ENCODE measurements at regions not wholly inside any gene's neighbourhood (a gene's known extent, or its start where the extent isn't known, plus 50 kb on each side); places are given as distances from the start of the nearest gene placed in this dataset.

DNA sequence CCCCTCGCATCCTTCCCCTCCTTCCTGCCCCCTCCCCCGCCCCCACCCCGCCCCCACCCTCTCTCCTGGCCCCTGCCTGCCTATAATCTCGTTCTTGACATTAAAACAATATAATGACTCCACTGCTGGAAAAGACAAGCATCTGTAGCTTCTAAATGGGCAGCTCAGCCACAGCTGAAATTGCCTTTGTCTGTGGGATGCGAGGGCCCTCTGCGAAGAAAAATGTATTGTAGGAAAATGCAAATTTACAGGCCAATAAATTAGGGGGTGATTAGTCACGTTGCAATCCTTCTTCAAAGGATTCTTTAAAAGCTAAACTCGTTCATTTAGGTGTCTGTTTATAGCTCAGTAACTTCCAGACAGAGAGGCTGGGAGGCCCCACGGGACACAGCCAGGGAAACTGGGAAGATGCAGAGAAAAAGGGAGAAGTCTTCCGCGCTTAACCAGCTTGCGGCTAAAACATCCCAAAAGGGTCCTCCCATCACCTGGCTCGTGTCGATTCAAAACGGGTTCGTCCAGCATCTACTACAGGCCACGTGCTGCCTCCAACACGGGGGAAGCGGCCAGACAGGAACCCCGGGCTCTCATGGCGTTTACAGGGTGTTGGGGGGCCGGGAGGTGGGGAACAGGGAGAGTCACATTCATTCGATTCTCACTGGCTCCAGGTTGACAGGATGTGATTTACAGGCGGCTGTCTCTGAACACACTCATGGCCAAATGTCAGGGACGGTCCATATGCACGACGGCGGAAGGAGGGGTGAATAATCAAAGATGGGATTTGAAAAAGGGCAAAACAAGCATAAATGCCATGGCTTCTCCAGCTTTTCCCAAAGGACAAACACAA lies 100.5 kb upstream of the ZBTB40 start:
- Histone ChIP-seq H3K4me1 (no peaks in the 10 kb centered on the region), H3K27ac (no peak overlapping the region), H3K27me3 (ENCODE audit: low read depth) (peaks cover 66% of the 10 kb centered on the region), H3K4me3 (no peak overlapping the region), H3K9me3 (no peaks in the 10 kb centered on the region), H3K36me3 (no peaks in the 10 kb centered on the region)
- TF ChIP-seq, protein P1, sequence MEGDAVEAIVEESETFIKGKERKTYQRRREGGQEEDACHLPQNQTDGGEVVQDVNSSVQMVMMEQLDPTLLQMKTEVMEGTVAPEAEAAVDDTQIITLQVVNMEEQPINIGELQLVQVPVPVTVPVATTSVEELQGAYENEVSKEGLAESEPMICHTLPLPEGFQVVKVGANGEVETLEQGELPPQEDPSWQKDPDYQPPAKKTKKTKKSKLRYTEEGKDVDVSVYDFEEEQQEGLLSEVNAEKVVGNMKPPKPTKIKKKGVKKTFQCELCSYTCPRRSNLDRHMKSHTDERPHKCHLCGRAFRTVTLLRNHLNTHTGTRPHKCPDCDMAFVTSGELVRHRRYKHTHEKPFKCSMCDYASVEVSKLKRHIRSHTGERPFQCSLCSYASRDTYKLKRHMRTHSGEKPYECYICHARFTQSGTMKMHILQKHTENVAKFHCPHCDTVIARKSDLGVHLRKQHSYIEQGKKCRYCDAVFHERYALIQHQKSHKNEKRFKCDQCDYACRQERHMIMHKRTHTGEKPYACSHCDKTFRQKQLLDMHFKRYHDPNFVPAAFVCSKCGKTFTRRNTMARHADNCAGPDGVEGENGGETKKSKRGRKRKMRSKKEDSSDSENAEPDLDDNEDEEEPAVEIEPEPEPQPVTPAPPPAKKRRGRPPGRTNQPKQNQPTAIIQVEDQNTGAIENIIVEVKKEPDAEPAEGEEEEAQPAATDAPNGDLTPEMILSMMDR (IDR thresholded peaks at IDR 0.05) = no peak
- no peak for DNase-seq
- ATAC-seq = no peak
- intact Hi-C loops (cut with DNase I) = no loop called here

DNA sequence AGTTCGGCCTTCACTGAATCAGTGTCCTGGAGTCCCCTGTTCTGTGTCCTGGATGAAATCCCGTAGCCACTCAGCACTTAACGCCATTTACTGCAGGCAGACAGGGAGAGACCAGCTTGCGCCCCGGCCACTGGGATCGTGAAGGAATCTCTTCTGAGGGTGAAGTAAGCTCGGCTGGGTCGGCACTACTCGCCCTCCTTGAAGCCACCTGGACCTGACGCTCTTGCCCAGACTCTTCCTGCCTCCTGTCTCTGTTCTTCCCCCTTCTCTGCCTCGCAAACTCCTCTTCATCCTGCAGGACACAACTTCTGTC lies 99.9 kb upstream of the ZBTB40 start:
- DNase-seq (no peak), ATAC-seq (no peak)
- H3K36me3 ChIP-seq = no peaks in the 10 kb centered on the region
- no peaks in the 10 kb centered on the region for H3K9me3 ChIP-seq
- intact Hi-C loops (cut with DNase I) = no loop called here
- no peak overlapping the region for H3K27ac ChIP-seq
- TF ChIP-seq, protein P1 (IDR thresholded peaks at IDR 0.05) = no peak
- no peaks in the 10 kb centered on the region for H3K4me1 ChIP-seq
- H3K4me3 ChIP-seq = no peak overlapping the region
- H3K27me3 ChIP-seq (ENCODE audit: low read depth) = peaks cover 72% of the 10 kb centered on the region

DNA sequence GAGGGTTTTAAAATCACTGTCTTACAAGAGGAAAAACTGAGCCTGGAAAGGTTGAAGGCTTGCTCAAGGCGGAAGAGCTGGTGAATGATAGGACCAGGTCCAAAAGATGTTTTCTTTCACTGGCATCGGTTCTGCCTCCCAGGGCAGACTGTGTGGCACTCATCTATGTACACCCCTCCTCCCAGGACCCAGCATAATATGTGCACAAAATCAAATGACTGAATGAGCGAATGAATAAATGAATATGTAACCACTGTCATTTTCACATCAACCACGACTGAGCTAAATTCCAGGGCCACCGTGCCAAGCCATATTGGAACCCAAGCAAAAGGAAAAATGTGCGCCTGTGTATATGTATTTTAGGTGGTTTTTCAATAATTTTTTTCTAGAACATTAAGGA lies 99.3 kb upstream of the ZBTB40 start:
- DNase-seq (no peak), ATAC-seq (no peak)
- intact Hi-C loops (cut with DNase I) = no loop called here
- Histone ChIP-seq H3K27me3 (ENCODE audit: low read depth) (peaks cover 73% of the 10 kb centered on the region), H3K36me3 (no peaks in the 10 kb centered on the region), H3K27ac (no peak overlapping the region), H3K4me3 (no peak overlapping the region), H3K9me3 (no peaks in the 10 kb centered on the region), H3K4me1 (no peaks in the 10 kb centered on the region)
- TF ChIP-seq, protein P1 (IDR thresholded peaks at IDR 0.05) = no peak

DNA sequence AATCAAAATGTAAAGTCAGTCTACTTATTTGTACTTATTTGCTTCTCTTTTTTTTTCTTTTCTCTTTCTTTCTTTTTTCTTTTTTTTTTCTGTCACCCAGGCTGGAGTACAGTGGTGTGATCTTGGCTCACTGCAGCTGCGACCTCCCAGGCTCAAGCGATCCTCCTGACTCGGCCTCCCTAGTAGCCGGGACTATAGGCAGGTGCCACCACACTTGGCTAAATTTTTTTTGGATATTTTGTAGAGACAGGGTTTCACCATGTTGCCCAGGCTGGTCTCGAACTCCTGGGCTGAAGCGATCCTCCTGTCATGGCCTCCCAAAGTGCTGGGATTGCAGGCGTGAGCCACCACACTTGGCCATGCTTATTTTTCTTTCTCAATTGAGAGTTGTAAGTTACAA lies 98.8 kb upstream of the ZBTB40 start:
- TF ChIP-seq, protein P1 (IDR thresholded peaks at IDR 0.05) = no peak
- Histone ChIP-seq H3K4me1 (no peaks in the 10 kb centered on the region), H3K9me3 (no peaks in the 10 kb centered on the region), H3K4me3 (no peak overlapping the region), H3K36me3 (no peaks in the 10 kb centered on the region), H3K27ac (no peak overlapping the region), H3K27me3 (ENCODE audit: low read depth) (peaks cover 77% of the 10 kb centered on the region)
- intact Hi-C loops (cut with DNase I) = no loop called here
- no peak for DNase-seq
- no peak for ATAC-seq

DNA sequence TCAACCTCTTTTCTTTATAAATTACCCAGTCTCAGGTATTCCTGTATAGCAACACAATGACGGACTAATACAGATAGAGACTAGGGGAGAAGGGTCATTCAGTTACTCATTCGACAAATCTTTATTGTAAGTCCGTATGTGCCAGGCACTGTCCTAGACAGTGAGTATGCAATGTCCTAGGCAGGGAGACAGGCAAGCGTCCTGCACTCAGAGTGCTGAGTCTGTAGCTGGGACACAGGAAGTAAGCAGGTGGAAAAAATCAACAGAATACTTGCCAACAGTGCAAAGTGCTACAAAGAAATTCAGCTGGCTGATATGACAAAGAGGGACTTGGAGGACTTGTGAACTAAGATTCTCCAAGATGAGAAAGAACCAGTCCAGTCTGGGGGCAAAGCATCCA lies 92.2 kb upstream of the ZBTB40 start:
- no peak overlapping the region for H3K27ac ChIP-seq
- DNase-seq (peak; percentile 2), ATAC-seq (no peak)
- H3K27me3 ChIP-seq (ENCODE audit: low read depth) = peaks cover 34% of the 10 kb centered on the region
- H3K4me3 ChIP-seq = no peak overlapping the region
- H3K4me1 ChIP-seq = no peaks in the 10 kb centered on the region
- no peaks in the 10 kb centered on the region for H3K36me3 ChIP-seq
- H3K9me3 ChIP-seq = no peaks in the 10 kb centered on the region
- TF ChIP-seq, protein P1 (IDR thresholded peaks at IDR 0.05) = no peak
- intact Hi-C loops (cut with DNase I) = no loop called here
